HepG2 (cell line): ENCODE measurements at regions not wholly inside any gene's neighbourhood (a gene's known extent, or its start where the extent isn't known, plus 50 kb on each side); places are given as distances from the start of the nearest gene placed in this dataset.

ENCODE experiments used
- ATAC-seq: fragments of 200-7000 bp; cut with Tn5 transposase; 3 replicates; pipeline ENCODE4 v1.9.1; 2020; ENCODE audit warnings: mild to moderate bottlenecking, moderate library complexity
- BruUV-seq: library from RNA; stranded (reverse); fragments of 400-500 nt; replicated peaks from 2 replicates; lab custom pipeline; 2021; lab: Mats Ljungman, UMichigan
- CTCF ChIA-PET: fragments of 300-600 bp; formaldehyde crosslinking; extraction: SDS; loops from one replicate; lab custom pipeline; 2021; ENCODE audit warnings: low total read pairs, inconsistent platforms, low intra/inter-chr PET ratio; lab: Yijun Ruan, JAX
- POLR2A ChIA-PET: fragments of 350-600 bp; sonication (Branson Sonifier 250); formaldehyde crosslinking; loops from one replicate; lab custom pipeline; 2020; ENCODE audit warnings: antibody characterized with exemption, inconsistent platforms; lab: Yijun Ruan, JAX
- DNase-seq: peaks from one replicate; pipeline ENCODE4 v3.0.0-alpha.2; 2015; ENCODE audit warnings: low spot score
- FAIRE-seq: peaks from 3 replicates; lab custom pipeline; 2011; peaks lifted over from hg19 to GRCh38; lab: Jason Lieb, UNC
- H2AFZ ChIP-seq: one replicate; pipeline ENCODE4 v1.6.1; 2011; ENCODE audit warnings: low read length, inconsistent platforms
- H3K27ac ChIP-seq: fragments of 300-600 bp; 3 replicates; pipeline ENCODE4 v1.8.0; 2011; ENCODE audit warnings: mixed run types, mild to moderate bottlenecking, mixed read lengths, low read length, inconsistent platforms; ENCODE audit not compliant: insufficient read depth; ENCODE audit errors: extremely low read length
- H3K27me3 ChIP-seq, 2 experiments: fragments of 200-600 bp in 1 of 2; 2 replicates in 1 of 2; 3 replicates in 1 of 2; pipeline versions ENCODE4 v1.6.0 to v1.8.0; 2011; ENCODE audit warnings: low read length in 2 of 2, mild to moderate bottlenecking in 2 of 2, moderate library complexity in 2 of 2, inconsistent platforms in 1 of 2; ENCODE audit not compliant: insufficient read depth in 2 of 2, control insufficient read depth in 1 of 2
- H3K36me3 ChIP-seq, 2 experiments: fragments of 200-600 bp in 1 of 2; replicated peaks in 1 of 2; 2 replicates in 1 of 2; 3 replicates in 1 of 2; pipeline versions ENCODE4 v1.5.1 to v1.8.0; 2011; ENCODE audit warnings: low read length in 2 of 2, inconsistent platforms in 1 of 2; ENCODE audit not compliant: insufficient read depth in 2 of 2, control insufficient read depth in 1 of 2
- H3K4me1 ChIP-seq: 2 replicates; pipeline ENCODE4 v1.5.1; 2012; ENCODE audit warnings: low read length, inconsistent platforms; ENCODE audit not compliant: insufficient read depth
- H3K4me2 ChIP-seq: 2 replicates; pipeline ENCODE4 v1.6.0; 2011; ENCODE audit warnings: low read depth, low read length, inconsistent platforms
- H3K4me3 ChIP-seq, 3 experiments: fragments of 200-600 bp in 1 of 3; sonication (generic), shearing (Covaris generic) in 1 of 3; replicated peaks in 1 of 3; 2 replicates each; pipeline ENCODE4 v1.5.1; 2011 to 2016; ENCODE audit warnings: low read length in 3 of 3, inconsistent platforms in 2 of 3, low read depth in 2 of 3, mild to moderate bottlenecking in 2 of 3, control low read depth in 1 of 3, mixed read lengths in 1 of 3; ENCODE audit not compliant: insufficient read depth in 1 of 3
- H3K79me2 ChIP-seq: one replicate; pipeline ENCODE4 v1.6.1; 2011; ENCODE audit warnings: low read length, inconsistent platforms; ENCODE audit not compliant: insufficient read depth
- H3K9ac ChIP-seq: 2 replicates; pipeline ENCODE4 v1.6.0; 2011; ENCODE audit warnings: mild to moderate bottlenecking, low read depth, low read length, inconsistent platforms; ENCODE audit not compliant: insufficient read depth
- H3K9me3 ChIP-seq: 2 replicates; pipeline ENCODE4 v1.5.1; 2012; ENCODE audit warnings: mild to moderate bottlenecking, low read length
- H4K20me1 ChIP-seq: 2 replicates; pipeline ENCODE4 v1.6.0; 2011; ENCODE audit warnings: inconsistent platforms, mild to moderate bottlenecking, low read length, moderate library complexity; ENCODE audit not compliant: insufficient read depth
- FLYWCH1 ChIP-seq: sonication (generic); formaldehyde crosslinking; IDR thresholded peaks from 2 replicates; pipeline ENCODE4 v1.8.1; 2023; ENCODE audit warnings: mild to moderate bottlenecking, missing genetic modification reagents
- HNRNPLL ChIP-seq: fragments of 200-400 bp; formaldehyde crosslinking; IDR thresholded peaks from 2 replicates; pipeline ENCODE4 v1.6.1; 2017; ENCODE audit warnings: mild to moderate bottlenecking, low read depth, low read length; ENCODE audit not compliant: poor library complexity, severe bottlenecking
- SMAD1 ChIP-seq: sonication (generic); formaldehyde crosslinking; IDR thresholded peaks from 2 replicates; pipeline ENCODE4 v1.4.0; 2020; ENCODE audit warnings: missing genetic modification reagents, low read depth, mild to moderate bottlenecking, borderline replicate concordance
- SOX13 ChIP-seq, 3 experiments: fragments of 450-650 bp in 1 of 3; sonication (generic) in 1 of 3; formaldehyde crosslinking in 1 of 3; IDR thresholded peaks in 2 of 3; conservative IDR thresholded peaks in 1 of 3; 2 replicates each; pipeline versions ENCODE4 v1.5.0 to v1.6.1; 2016 to 2020; ENCODE audit warnings: antibody characterized with exemption in 1 of 3, mild to moderate bottlenecking in 1 of 3, missing compliant biosample characterization in 1 of 3, missing genetic modification reagents in 1 of 3, moderate library complexity in 1 of 3
- SUZ12 ChIP-seq: fragments of 150-350 bp; IDR thresholded peaks from 2 replicates; pipeline ENCODE4 v1.6.1; 2014; ENCODE audit warnings: low read depth, low read length
- ZFYVE20 ChIP-seq: sonication (generic); formaldehyde crosslinking; IDR thresholded peaks from 2 replicates; pipeline ENCODE4 v1.8.0; 2023; ENCODE audit warnings: low read depth, mild to moderate bottlenecking, moderate library complexity, missing genetic modification reagents, borderline replicate concordance
- ZNF558 ChIP-seq: sonication (generic); formaldehyde crosslinking; IDR thresholded peaks from 2 replicates; pipeline ENCODE4 v1.9.0; 2022; ENCODE audit warnings: mild to moderate bottlenecking, missing genetic modification reagents, borderline replicate concordance
- ZNF607 ChIP-seq: sonication (generic); formaldehyde crosslinking; IDR thresholded peaks from 2 replicates; pipeline ENCODE4 v1.5.1; 2020; ENCODE audit warnings: missing genetic modification reagents, mild to moderate bottlenecking, borderline replicate concordance
- WGBS: methylation state at CpG from one replicate; pipeline ENCODE4 v1.1.6; 2017; ENCODE audit warnings: low lambda C conversion rate; 5-methylcytosine and 5-hydroxymethylcytosine counted together
- in situ Hi-C: cut with HindIII; loops from 2 replicates; pipeline ENCODE4 v1.10.0; 2017; ENCODE audit warnings: low pct_unique_long_range_greater_than_20kb; ENCODE audit not compliant: extremely low pct_ligation_motif_present
- intact Hi-C: fragments of 100-400 bp; cut with micrococcal nuclease; formaldehyde crosslinking; loops from one replicate; pipeline ENCODE4 v1.10.0; 2022; ENCODE audit not compliant: unreplicated experiment
- TF ChIP-seq, protein P1 (sequence below): sonication (generic); formaldehyde crosslinking; IDR thresholded peaks from 2 replicates; pipeline ENCODE4 v1.4.0; 2020; ENCODE audit warnings: missing genetic modification reagents
- TF ChIP-seq, protein P2 (sequence below): sonication (generic); formaldehyde crosslinking; conservative IDR thresholded peaks from 2 replicates; pipeline ENCODE4 v1.8.0; 2022; ENCODE audit warnings: mild to moderate bottlenecking, moderate library complexity, missing genetic modification reagents
- TF ChIP-seq, protein P3 (sequence below): sonication (generic); formaldehyde crosslinking; IDR thresholded peaks from 2 replicates; pipeline ENCODE4 v1.4.0; 2020; ENCODE audit warnings: missing genetic modification reagents, low read depth, mild to moderate bottlenecking, borderline replicate concordance

DNA sequence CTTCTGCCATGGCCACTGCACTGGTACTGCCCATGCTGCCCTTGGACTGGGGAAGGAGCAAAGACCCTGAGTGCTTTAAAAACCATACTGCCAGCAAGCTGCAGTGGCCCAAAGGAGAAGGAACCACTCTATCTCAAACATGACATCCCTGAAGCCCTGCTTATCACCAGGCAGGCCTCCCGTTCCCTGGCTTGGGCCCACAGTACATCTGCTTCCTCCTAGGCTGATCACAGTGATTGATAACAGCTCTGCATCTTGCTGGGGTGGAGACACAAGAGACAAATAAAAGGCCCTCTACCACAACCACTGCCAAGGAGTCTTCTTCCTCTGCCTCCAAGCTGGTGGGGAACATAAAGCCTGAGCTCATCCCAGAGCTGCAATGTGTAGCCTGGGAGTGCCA lies 567.5 kb downstream of the TRHDE start:
- Histone ChIP-seq H3K4me1 (no peaks in the 10 kb centered on the region), H3K4me3 (no peak overlapping the region), H3K36me3 (no peaks in the 10 kb centered on the region), H3K27me3 (no peaks in the 10 kb centered on the region), H3K9ac (no peak overlapping the region), H4K20me1 (no peaks in the 10 kb centered on the region), H3K79me2 (no peaks in the 10 kb centered on the region), H3K9me3 (peaks cover 93% of the 10 kb centered on the region), H3K4me2 (no peak overlapping the region), H2AFZ (no peak overlapping the region), H3K27ac (no peak overlapping the region)
- ChIA-PET CTCF (no interaction called here), POLR2A (no interaction called here)
- ATAC-seq (no peak), DNase-seq (no peak), FAIRE-seq (no peak)
- no TSS peak for BruUV-seq
- intact Hi-C loops, result no loop called here
- WGBS, result no CpG with 5 or more reads among the region's 1 CpG
- TF ChIP-seq, protein P1, sequence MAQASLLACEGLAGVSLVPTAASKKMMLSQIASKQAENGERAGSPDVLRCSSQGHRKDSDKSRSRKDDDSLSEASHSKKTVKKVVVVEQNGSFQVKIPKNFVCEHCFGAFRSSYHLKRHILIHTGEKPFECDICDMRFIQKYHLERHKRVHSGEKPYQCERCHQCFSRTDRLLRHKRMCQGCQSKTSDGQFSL (CRISPR knock-in tag), result no peak
- TF ChIP-seq, protein P2, sequence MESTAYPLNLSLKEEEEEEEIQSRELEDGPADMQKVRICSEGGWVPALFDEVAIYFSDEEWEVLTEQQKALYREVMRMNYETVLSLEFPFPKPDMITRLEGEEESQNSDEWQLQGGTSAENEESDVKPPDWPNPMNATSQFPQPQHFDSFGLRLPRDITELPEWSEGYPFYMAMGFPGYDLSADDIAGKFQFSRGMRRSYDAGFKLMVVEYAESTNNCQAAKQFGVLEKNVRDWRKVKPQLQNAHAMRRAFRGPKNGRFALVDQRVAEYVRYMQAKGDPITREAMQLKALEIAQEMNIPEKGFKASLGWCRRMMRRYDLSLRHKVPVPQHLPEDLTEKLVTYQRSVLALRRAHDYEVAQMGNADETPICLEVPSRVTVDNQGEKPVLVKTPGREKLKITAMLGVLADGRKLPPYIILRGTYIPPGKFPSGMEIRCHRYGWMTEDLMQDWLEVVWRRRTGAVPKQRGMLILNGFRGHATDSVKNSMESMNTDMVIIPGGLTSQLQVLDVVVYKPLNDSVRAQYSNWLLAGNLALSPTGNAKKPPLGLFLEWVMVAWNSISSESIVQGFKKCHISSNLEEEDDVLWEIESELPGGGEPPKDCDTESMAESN (CRISPR knock-in tag), result no peak
- TF ChIP-seq ZNF558, result no peak
- no peak for TF ChIP-seq SMAD1 (CRISPR knock-in tag)
- TF ChIP-seq HNRNPLL, result no peak
- TF ChIP-seq FLYWCH1, result no peak
- TF ChIP-seq SUZ12, result no peak
- TF ChIP-seq SOX13 (IDR thresholded peaks at IDR 0.05), result no peak
- no peak for TF ChIP-seq SOX13 (CRISPR knock-in tag; conservative IDR thresholded peaks at IDR 0.05 in 1 of 2, IDR thresholded peaks at IDR 0.05 in 1 of 2)
- TF ChIP-seq, protein P3, sequence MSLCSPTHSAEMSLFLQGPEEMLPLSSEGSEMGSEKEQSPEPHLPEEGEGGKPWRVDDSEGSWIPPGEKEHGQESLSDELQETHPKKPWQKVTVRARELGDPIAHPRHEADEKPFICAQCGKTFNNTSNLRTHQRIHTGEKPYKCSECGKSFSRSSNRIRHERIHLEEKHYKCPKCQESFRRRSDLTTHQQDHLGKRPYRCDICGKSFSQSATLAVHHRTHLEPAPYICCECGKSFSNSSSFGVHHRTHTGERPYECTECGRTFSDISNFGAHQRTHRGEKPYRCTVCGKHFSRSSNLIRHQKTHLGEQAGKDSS (CRISPR knock-in tag), result no peak
- no peak for TF ChIP-seq ZNF607 (CRISPR knock-in tag)
- TF ChIP-seq ZFYVE20, result no peak
- in situ Hi-C loops, result no loop called here
